Activated B cell treated with CpG ODN at 0.5 μM for 24 hours (primary cell): ENCODE measurements at regions not wholly inside any gene's neighbourhood (a gene's known extent, or its start where the extent isn't known, plus 50 kb on each side); places are given as distances from the start of the nearest gene placed in this dataset.
"Not testable (repeated sequence)": the region's sequence is repeated elsewhere in the genome, so short reads cannot be mapped to it uniquely, and the experiment has no call there.

Experiments used
- ATAC-seq: fragments of 200-7000 bp; cut with Tn5 transposase; one replicate; pipeline ENCODE4 v1.10.0; 2021; ENCODE audit warnings: low read depth, mild to moderate bottlenecking, moderate library complexity
- CTCF ChIA-PET: fragments of 350-600 bp; sonication (Branson Sonifier 250); formaldehyde crosslinking; loops from one replicate; lab custom pipeline; 2021; ENCODE audit warnings: antibody characterized with exemption; lab: Charles Lee
- POLR2A ChIA-PET: fragments of 350-600 bp; sonication (Branson Sonifier 250); formaldehyde crosslinking; loops from one replicate; lab custom pipeline; 2021; ENCODE audit warnings: antibody characterized with exemption; lab: Charles Lee
- DNase-seq: peaks from one replicate; pipeline ENCODE4 v3.0.0; 2022
- H3K27ac Mint-ChIP-seq: one replicate; pipeline ENCODE4 v1.8.0; 2020; ENCODE audit warnings: mixed read lengths
- H3K27me3 Mint-ChIP-seq: one replicate; pipeline ENCODE4 v1.8.0; 2021; ENCODE audit warnings: mixed read lengths
- H3K36me3 Mint-ChIP-seq: one replicate; pipeline ENCODE4 v1.8.0; 2021; ENCODE audit warnings: low read depth, mixed read lengths
- H3K4me1 Mint-ChIP-seq: one replicate; pipeline ENCODE4 v1.8.0; 2021; ENCODE audit warnings: mixed read lengths
- H3K4me3 Mint-ChIP-seq: one replicate; pipeline ENCODE4 v1.8.0; 2020; ENCODE audit warnings: mild to moderate bottlenecking, mixed read lengths
- H3K9me3 Mint-ChIP-seq: one replicate; pipeline ENCODE4 v1.8.0; 2020; ENCODE audit warnings: mixed read lengths
- CTCF ChIP-seq: fragments of 200-600 bp; IDR thresholded peaks from one replicate; pipeline ENCODE4 v1.8.0; 2022; ENCODE audit warnings: antibody characterized with exemption, mild to moderate bottlenecking
- intact Hi-C: fragments of 100-400 bp; cut with micrococcal nuclease; formaldehyde crosslinking; loops from one replicate; pipeline ENCODE4 v1.15.1; 2024

DNA sequence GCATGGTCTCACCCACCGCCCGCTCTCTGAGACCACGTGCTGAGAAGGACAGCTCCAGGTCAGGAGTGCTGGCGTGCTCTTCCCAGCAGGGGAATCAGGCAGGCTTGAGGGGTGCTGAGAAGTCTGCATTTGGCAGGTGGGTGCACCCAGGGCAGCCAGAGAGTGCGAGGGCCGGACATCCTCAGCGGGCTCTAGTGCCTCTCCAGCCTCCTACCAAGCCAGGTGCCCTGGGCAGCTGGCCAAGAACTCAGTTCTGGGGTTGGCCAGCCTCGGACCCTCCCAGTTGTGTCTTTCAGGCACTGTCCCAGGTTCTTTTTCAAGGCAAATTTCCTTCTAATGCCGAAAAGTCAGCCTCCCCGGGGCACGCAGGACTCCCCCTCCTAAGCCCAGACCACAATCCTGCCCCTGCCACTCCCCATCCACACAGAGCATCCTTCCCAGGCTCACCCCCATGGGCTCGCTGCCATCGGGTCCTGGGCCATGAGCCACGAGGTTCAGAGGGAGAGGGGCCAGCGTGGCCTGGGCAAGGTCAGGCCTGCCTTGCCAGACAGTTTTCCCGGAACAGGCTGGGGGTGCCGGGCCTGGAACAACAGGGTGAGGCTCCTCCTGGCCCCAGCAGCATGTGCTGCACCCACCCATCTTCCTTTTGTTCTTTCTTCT lies 52.2 kb upstream of the GPC1 start:
- TF ChIP-seq CTCF: no peak
- POLR2A ChIA-PET: no interaction called here
- CTCF ChIA-PET: no interaction called here

GRCh38 chr2:240383871-240384700 lies 51.4 kb upstream of the GPC1 start:
- Mint-ChIP-seq H3K36me3 (no peaks in the 10 kb centered on the region), H3K4me1 (no peaks in the 10 kb centered on the region), H3K9me3 (peaks cover 2% of the 10 kb centered on the region), H3K4me3 (no peak overlapping the region), H3K27me3 (peaks cover 3% of the 10 kb centered on the region), H3K27ac (no peak overlapping the region)
- no peak for ATAC-seq
- ChIA-PET CTCF (no interaction called here), POLR2A (no interaction called here)
- TF ChIP-seq CTCF: no peak
- intact Hi-C loops: no loop called here
- DNase-seq: no peak

More for the DNA sequence above, 52.2 kb upstream of the GPC1 start:
- Mint-ChIP-seq H3K36me3 (no peaks in the 10 kb centered on the region), H3K27ac (no peak overlapping the region), H3K4me1 (no peaks in the 10 kb centered on the region), H3K27me3 (no peaks in the 10 kb centered on the region), H3K9me3 (peaks cover 2% of the 10 kb centered on the region), H3K4me3 (no peak overlapping the region)
- intact Hi-C loops: no loop called here
- ATAC-seq (no peak), DNase-seq (no peak)

- POLR2A ChIA-PET: no interaction called here
- ATAC-seq (no peak), DNase-seq (no peak)
- H3K27ac Mint-ChIP-seq: no peak overlapping the region
- no peaks in the 10 kb centered on the region for H3K36me3 Mint-ChIP-seq
- no peak for TF ChIP-seq CTCF
- no peaks in the 10 kb centered on the region for H3K4me1 Mint-ChIP-seq
- no peak overlapping the region for H3K4me3 Mint-ChIP-seq
- peaks cover 3% of the 10 kb centered on the region for H3K27me3 Mint-ChIP-seq
- peaks cover 2% of the 10 kb centered on the region for H3K9me3 Mint-ChIP-seq
- CTCF ChIA-PET: no interaction called here
- intact Hi-C loops: no loop called here
Measured at GRCh38 chr2:240384711-240385450, 50.6 kb upstream of the GPC1 start.

GRCh38 chr2:240385451-240386161 lies 49.9 kb upstream of the GPC1 start:
- CTCF ChIA-PET, H3K4me1 Mint-ChIP-seq, H3K36me3 Mint-ChIP-seq, POLR2A ChIA-PET, DNase-seq, H3K27ac Mint-ChIP-seq, intact Hi-C loops, H3K4me3 Mint-ChIP-seq, H3K27me3 Mint-ChIP-seq, H3K9me3 Mint-ChIP-seq, ATAC-seq: not testable (repeated sequence)
